OCI-LY3 (cell line): ENCODE measurements at regions not wholly inside any gene's neighbourhood (a gene's known extent, or its start where the extent isn't known, plus 50 kb on each side); places are given as distances from the start of the nearest gene placed in this dataset.

Experiments
- CTCF ChIP-seq: fragments of 200-600, 300-600 bp; sonication (generic); IDR thresholded peaks from 2 replicates; pipeline ENCODE4 v1.5.1; 2014; ENCODE audit warnings: antibody characterized with exemption, low read length, low read depth
- EZH2phosphoT487 ChIP-seq: fragments of 200-600 bp; shearing (Covaris generic); IDR thresholded peaks from 2 replicates; pipeline ENCODE4 v1.6.1; 2018; ENCODE audit warnings: antibody characterized with exemption, mixed run types, low read depth

GRCh38 chr7:19410691-19411090 lies 265.5 kb upstream of the FERD3L start:
- TF ChIP-seq CTCF (no peak), EZH2phosphoT487 (no peak)
